GM12873 (cell line): ENCODE measurements at regions not wholly inside any gene's neighbourhood (a gene's known extent, or its start where the extent isn't known, plus 50 kb on each side); places are given as distances from the start of the nearest gene placed in this dataset.

Experiments
- CTCF ChIP-seq: IDR thresholded peaks from 2 replicates; pipeline ENCODE4 v1.5.1; 2012; ENCODE audit warnings: low read depth, mild to moderate bottlenecking, moderate library complexity, low read length, control low read depth; ENCODE audit not compliant: insufficient read depth; ENCODE audit errors: missing control alignments

DNA sequence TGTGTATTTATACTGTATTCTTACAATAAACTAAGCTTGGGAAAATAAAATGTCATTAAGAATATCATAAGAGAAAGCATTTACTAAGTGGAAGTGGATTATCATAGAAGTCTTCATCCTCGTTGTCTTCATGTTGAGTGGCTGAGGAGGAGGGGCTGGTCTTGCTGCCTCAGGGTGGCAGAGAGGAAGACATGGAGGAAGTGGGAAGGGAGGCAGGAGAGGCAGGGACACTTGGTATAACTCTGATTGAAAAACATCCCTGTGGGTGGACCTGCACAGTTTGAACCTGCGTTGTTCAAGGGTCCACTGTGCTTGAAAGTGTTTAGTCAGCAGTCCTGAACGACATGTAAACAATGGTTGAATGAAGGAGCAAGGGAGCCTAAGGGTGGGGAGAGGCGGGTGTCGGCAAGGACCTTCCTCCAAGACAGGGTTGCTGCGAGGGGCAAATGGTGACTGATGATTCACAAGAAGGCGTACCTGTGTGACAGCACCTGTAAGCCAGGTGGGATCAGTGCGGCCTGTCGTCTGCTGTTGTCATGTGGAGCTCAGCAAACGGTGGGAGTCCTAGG lies 103.8 kb upstream of the KLF13 start:
- no peak for TF ChIP-seq CTCF

GRCh38 chr15:31223478-31224350 lies 102.9 kb upstream of the KLF13 start:
- no peak for TF ChIP-seq CTCF

- no peak for TF ChIP-seq CTCF
These were observed 101.2 kb upstream of the KLF13 start for GRCh38 chr15:31225356-31225955.

GRCh38 chr15:31226021-31226420 lies 100.6 kb upstream of the KLF13 start:
- no peak for TF ChIP-seq CTCF

- no peak for TF ChIP-seq CTCF
These were observed 99.4 kb upstream of the KLF13 start for GRCh38 chr15:31227235-31227634.

- TF ChIP-seq CTCF, result no peak
These were observed 98.6 kb upstream of the KLF13 start for GRCh38 chr15:31228011-31228484.
